ENCODE measurements at regions not wholly inside any gene's neighbourhood (a gene's known extent, or its start where the extent isn't known, plus 50 kb on each side); places are given as distances from the start of the nearest gene placed in this dataset.

DNA sequence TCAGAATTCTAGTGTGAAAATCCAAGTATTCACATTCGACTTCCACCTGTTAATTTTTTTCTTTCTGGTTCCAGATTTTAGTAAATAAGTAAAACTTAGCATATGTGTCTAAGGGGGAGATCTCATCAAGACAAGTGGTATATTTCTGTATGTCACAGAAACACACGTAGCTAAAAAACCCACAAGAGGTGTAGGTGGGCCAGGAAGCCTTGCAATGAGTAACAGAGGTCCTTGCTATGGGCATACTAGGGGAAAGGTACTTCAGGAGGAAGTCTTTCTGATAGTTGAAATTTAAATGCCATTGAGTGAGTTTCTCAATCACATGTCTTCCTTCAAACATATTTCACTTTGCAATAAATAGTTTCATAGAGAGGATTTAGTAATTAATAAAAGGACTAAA lies 315.8 kb downstream of the MID1IP1 start:
- WGBS, 2 experiments (ENCODE audit: extremely low coverage in 2 of 2, insufficient read length in 1 of 2): no CpG with 5 or more reads among the region's 2 CpGs
- Histone ChIP-seq H2AK5ac (ENCODE audit: low read depth, low read length) (no peak overlapping the region), H3K14ac (replicated peaks; ENCODE audit: low read depth, low read length) (no peak overlapping the region), H3K56ac (ENCODE audit: extremely low read depth, insufficient read depth, low read length) (no peak overlapping the region), H4K8ac (ENCODE audit: low read depth in 2 of 2, low read length in 2 of 2) (no peak overlapping the region), H3K9ac (ENCODE audit: low read depth, low read length) (no peak overlapping the region), H3K27me3 (ENCODE audit: control insufficient read depth, insufficient read depth, low read length) (peaks cover 5% of the 10 kb centered on the region; the same call in 1 of the 2 replicates), H3K4me1 (ENCODE audit: control insufficient read depth, insufficient read depth, low read length) (no peaks in the 10 kb centered on the region), H2BK120ac (ENCODE audit: low read depth, low read length) (no peak overlapping the region), H2BK5ac (ENCODE audit: low read depth, low read length, poor library complexity, severe bottlenecking) (no peak overlapping the region), H4K91ac (ENCODE audit: insufficient read depth, low read depth, low read length) (no peak overlapping the region), H3K4ac (ENCODE audit: low read depth, low read length) (no peak overlapping the region), H2BK20ac (ENCODE audit: low read depth, low read length) (no peak overlapping the region), H3K79me1 (ENCODE audit: low read depth in 1 of 2, low read length in 2 of 2) (no peaks in the 10 kb centered on the region), H3K4me3 (ENCODE audit: insufficient read depth, low read depth, low read length) (no peak overlapping the region), H2AK9ac (replicated peaks; ENCODE audit: low read depth, low read length, poor library complexity) (no peak overlapping the region), H3K18ac (ENCODE audit: low read depth, low read length) (no peak overlapping the region), H2BK15ac (ENCODE audit: low read depth, low read length) (no peak overlapping the region), H4K20me1 (ENCODE audit: insufficient read depth, low read length) (no peaks in the 10 kb centered on the region), H3K27ac (ENCODE audit: insufficient read depth, low read length) (no peak overlapping the region), H3K9me1 (ENCODE audit: insufficient read depth, low read length) (no peaks in the 10 kb centered on the region), H3K36me3 (ENCODE audit: control insufficient read depth, insufficient read depth, low read length) (no peaks in the 10 kb centered on the region), H2AFZ (replicated peaks; ENCODE audit: low read length, poor library complexity) (no peak overlapping the region), H3K23ac (ENCODE audit: low read depth, low read length) (no peak overlapping the region), H3K4me2 (ENCODE audit: low read depth, low read length) (no peak overlapping the region), H4K5ac (ENCODE audit: low read depth, low read length) (no peak overlapping the region), H3K9me3 (ENCODE audit: control insufficient read depth, insufficient read depth, low read length) (peaks cover 2% of the 10 kb centered on the region; the same call in 1 of the 2 replicates)
- dilution Hi-C loops (cut with HindIII; ENCODE audit: low sequenced_read_pairs, unreplicated experiment) (no loop called here), in situ Hi-C loops (cut with MboI; ENCODE audit: low sequenced_read_pairs) (no loop called here), intact Hi-C loops (cut with micrococcal nuclease) (no loop called here)
- ChIA-PET CTCF (no interaction called here), POLR2A (ENCODE audit: unreplicated experiment) (no interaction called here)
- no TSS peak for BruUV-seq (replicated peaks)
- no peak for DNase-seq
- TF ChIP-seq CEBPB (IDR thresholded peaks at IDR 0.05; ENCODE audit: low read depth, low read length) (no peak), MXI1 (IDR thresholded peaks at IDR 0.05; ENCODE audit: borderline replicate concordance, low read depth, low read length) (no peak), MAZ (IDR thresholded peaks at IDR 0.05; ENCODE audit: borderline replicate concordance, low read depth, low read length) (no peak)
- no peak for ATAC-seq (ENCODE audit: low read depth)

Measured in IMR-90 (cell line).